Stimulated activated CD8-positive, alpha-beta memory T cell treated with anti-CD3 and anti-CD28 coated beads, Interleukin-12 subunit alpha, Interleukin-12 subunit beta, amount 100 ng/mL, for 1 hour (primary cell): ENCODE measurements at regions not wholly inside any gene's neighbourhood (a gene's known extent, or its start where the extent isn't known, plus 50 kb on each side); places are given as distances from the start of the nearest gene placed in this dataset.
"Not testable (repeated sequence)": the region's sequence is repeated elsewhere in the genome, so short reads cannot be mapped to it uniquely, and the experiment has no call there.

ENCODE experiments used
- DNase-seq: peaks from one replicate; pipeline ENCODE4 v3.0.0-alpha.2; 2020; ENCODE audit warnings: low read depth

- DNase-seq: no peak
Measured at GRCh38 chr10:3375505-3375904, 202.9 kb upstream of the PITRM1 start.

GRCh38 chr10:3374914-3375313 lies 202.3 kb upstream of the PITRM1 start:
- no peak for DNase-seq

GRCh38 chr10:3373374-3374027 lies 200.9 kb upstream of the PITRM1 start:
- not testable (repeated sequence) for DNase-seq

- DNase-seq: no peak
Measured at GRCh38 chr10:3372281-3372680, 199.7 kb upstream of the PITRM1 start.

- not testable (repeated sequence) for DNase-seq
Measured at GRCh38 chr10:3371624-3372023, 199.0 kb upstream of the PITRM1 start.

GRCh38 chr10:3366735-3367405 lies 194.3 kb upstream of the PITRM1 start:
- no peak for DNase-seq

GRCh38 chr10:3366043-3366442 lies 193.5 kb upstream of the PITRM1 start:
- DNase-seq: no peak

- DNase-seq: no peak
Measured at GRCh38 chr10:3365630-3366029, 193.0 kb upstream of the PITRM1 start.

- no peak for DNase-seq
Measured at GRCh38 chr10:3364768-3365480, 192.3 kb upstream of the PITRM1 start.

GRCh38 chr10:3363311-3364045 lies 190.9 kb upstream of the PITRM1 start:
- DNase-seq: no peak

GRCh38 chr10:3362394-3362793 lies 189.8 kb upstream of the PITRM1 start:
- DNase-seq: no peak

GRCh38 chr10:3361640-3362039 lies 189.1 kb upstream of the PITRM1 start:
- no peak for DNase-seq

- no peak for DNase-seq
Measured at GRCh38 chr10:3357737-3358136, 185.2 kb upstream of the PITRM1 start.

GRCh38 chr10:3355536-3355935 lies 183.0 kb upstream of the PITRM1 start:
- no peak for DNase-seq

GRCh38 chr10:3354174-3354900 lies 181.8 kb upstream of the PITRM1 start:
- DNase-seq: no peak

GRCh38 chr10:3353235-3353634 lies 180.7 kb upstream of the PITRM1 start:
- DNase-seq: no peak

GRCh38 chr10:3350617-3351258 lies 178.2 kb upstream of the PITRM1 start:
- no peak for DNase-seq

GRCh38 chr10:3350205-3350604 lies 177.6 kb upstream of the PITRM1 start:
- DNase-seq: no peak

- no peak for DNase-seq
Measured at GRCh38 chr10:3348564-3348963, 176.0 kb upstream of the PITRM1 start.

- no peak for DNase-seq
Measured at GRCh38 chr10:3347413-3348182, 175.0 kb upstream of the PITRM1 start.

- no peak for DNase-seq
Measured at GRCh38 chr10:3346851-3347250, 174.3 kb upstream of the PITRM1 start.
